Dermis blood vessel endothelial cell (primary cell): ENCODE measurements at regions not wholly inside any gene's neighbourhood (a gene's known extent, or its start where the extent isn't known, plus 50 kb on each side); places are given as distances from the start of the nearest gene placed in this dataset.
"Not testable (repeated sequence)": the region's sequence is repeated elsewhere in the genome, so short reads cannot be mapped to it uniquely, and the experiment has no call there.

ENCODE experiments used
- DNase-seq: peaks from one replicate; pipeline ENCODE4 v3.0.0; 2010

GRCh38 chr18:73047688-73048087, 179.9 kb upstream of the NETO1 start:
- DNase-seq, result no peak

- DNase-seq, result no peak
These were observed 177.2 kb upstream of the NETO1 start for GRCh38 chr18:73045037-73045436.

- DNase-seq, result no peak
These were observed 175.8 kb upstream of the NETO1 start for GRCh38 chr18:73043611-73044010.

- DNase-seq, result no peak
These were observed 175.4 kb upstream of the NETO1 start for GRCh38 chr18:73043211-73043610.

- DNase-seq, result no peak
These were observed 172.5 kb upstream of the NETO1 start for GRCh38 chr18:73040247-73040646.

- no peak for DNase-seq
These were observed 170.5 kb upstream of the NETO1 start for GRCh38 chr18:73038336-73038735.

GRCh38 chr18:73023975-73024374, 156.2 kb upstream of the NETO1 start:
- no peak for DNase-seq

GRCh38 chr18:73009691-73010090, 141.9 kb upstream of the NETO1 start:
- DNase-seq, result no peak

- no peak for DNase-seq
These were observed 140.1 kb upstream of the NETO1 start for GRCh38 chr18:73007915-73008308.

GRCh38 chr18:73007195-73007914, 139.6 kb upstream of the NETO1 start:
- no peak for DNase-seq

GRCh38 chr18:73006331-73006730, 138.5 kb upstream of the NETO1 start:
- DNase-seq, result no peak

- DNase-seq, result no peak
These were observed 136.5 kb upstream of the NETO1 start for GRCh38 chr18:73004260-73004659.

GRCh38 chr18:72999971-73000607, 132.3 kb upstream of the NETO1 start:
- DNase-seq, result no peak

GRCh38 chr18:72995558-72995957, 127.8 kb upstream of the NETO1 start:
- DNase-seq, result no peak

- no peak for DNase-seq
These were observed 125.5 kb upstream of the NETO1 start for GRCh38 chr18:72993250-72993649.

- no peak for DNase-seq
These were observed 123.6 kb upstream of the NETO1 start for GRCh38 chr18:72991379-72991778.

GRCh38 chr18:72987570-72987969, 119.8 kb upstream of the NETO1 start:
- not testable (repeated sequence) for DNase-seq

- DNase-seq, result no peak
These were observed 118.3 kb upstream of the NETO1 start for GRCh38 chr18:72986103-72986502.

- DNase-seq, result no peak
These were observed 117.9 kb upstream of the NETO1 start for GRCh38 chr18:72985686-72986085.

GRCh38 chr18:72984290-72984689, 116.5 kb upstream of the NETO1 start:
- DNase-seq, result no peak

- DNase-seq, result no peak
These were observed 106.1 kb upstream of the NETO1 start for GRCh38 chr18:72973841-72974240.

- no peak for DNase-seq
These were observed 97.8 kb upstream of the NETO1 start for GRCh38 chr18:72965616-72966015.

GRCh38 chr18:72958195-72958594, 90.4 kb upstream of the NETO1 start:
- not testable (repeated sequence) for DNase-seq

- DNase-seq, result no peak
These were observed 80.7 kb upstream of the NETO1 start for GRCh38 chr18:72948439-72948838.

GRCh38 chr18:72942766-72943165, 75.0 kb upstream of the NETO1 start:
- no peak for DNase-seq
